ENCODE measurements at regions not wholly inside any gene's neighbourhood (a gene's known extent, or its start where the extent isn't known, plus 50 kb on each side); places are given as distances from the start of the nearest gene placed in this dataset.
A peak's percentile ranks its signal among the peaks of the same experiment; 100 is the strongest.

DNA sequence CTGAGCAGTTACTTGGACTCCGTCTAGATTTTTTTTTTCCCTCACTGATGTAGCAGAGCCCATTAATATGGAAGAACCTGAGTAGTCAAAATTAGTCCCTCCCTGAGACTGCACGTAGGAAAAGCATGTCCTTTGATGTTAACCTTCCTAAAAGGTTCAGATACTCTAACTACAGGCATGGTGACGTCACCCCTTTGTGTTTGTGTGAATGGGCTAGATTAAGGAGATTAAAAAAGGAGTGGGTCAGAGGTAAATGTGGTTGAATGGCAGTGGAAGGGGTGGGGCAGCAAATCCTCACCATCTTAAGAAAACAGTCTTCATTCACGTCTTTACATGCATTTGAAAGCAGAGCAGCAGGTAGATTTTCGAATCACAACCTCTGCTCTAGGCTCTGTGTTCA, 521.1 kb downstream of the TFAP2B start:
- TF ChIP-seq, protein P1, sequence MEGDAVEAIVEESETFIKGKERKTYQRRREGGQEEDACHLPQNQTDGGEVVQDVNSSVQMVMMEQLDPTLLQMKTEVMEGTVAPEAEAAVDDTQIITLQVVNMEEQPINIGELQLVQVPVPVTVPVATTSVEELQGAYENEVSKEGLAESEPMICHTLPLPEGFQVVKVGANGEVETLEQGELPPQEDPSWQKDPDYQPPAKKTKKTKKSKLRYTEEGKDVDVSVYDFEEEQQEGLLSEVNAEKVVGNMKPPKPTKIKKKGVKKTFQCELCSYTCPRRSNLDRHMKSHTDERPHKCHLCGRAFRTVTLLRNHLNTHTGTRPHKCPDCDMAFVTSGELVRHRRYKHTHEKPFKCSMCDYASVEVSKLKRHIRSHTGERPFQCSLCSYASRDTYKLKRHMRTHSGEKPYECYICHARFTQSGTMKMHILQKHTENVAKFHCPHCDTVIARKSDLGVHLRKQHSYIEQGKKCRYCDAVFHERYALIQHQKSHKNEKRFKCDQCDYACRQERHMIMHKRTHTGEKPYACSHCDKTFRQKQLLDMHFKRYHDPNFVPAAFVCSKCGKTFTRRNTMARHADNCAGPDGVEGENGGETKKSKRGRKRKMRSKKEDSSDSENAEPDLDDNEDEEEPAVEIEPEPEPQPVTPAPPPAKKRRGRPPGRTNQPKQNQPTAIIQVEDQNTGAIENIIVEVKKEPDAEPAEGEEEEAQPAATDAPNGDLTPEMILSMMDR (IDR thresholded peaks at IDR 0.05; ENCODE audit: unreplicated experiment in 3 of 3): no peak
- H3K9me3 Mint-ChIP-seq: no peaks in the 10 kb centered on the region
- no peaks in the 10 kb centered on the region for H3K27me3 Mint-ChIP-seq (ENCODE audit: low read depth)

DNA sequence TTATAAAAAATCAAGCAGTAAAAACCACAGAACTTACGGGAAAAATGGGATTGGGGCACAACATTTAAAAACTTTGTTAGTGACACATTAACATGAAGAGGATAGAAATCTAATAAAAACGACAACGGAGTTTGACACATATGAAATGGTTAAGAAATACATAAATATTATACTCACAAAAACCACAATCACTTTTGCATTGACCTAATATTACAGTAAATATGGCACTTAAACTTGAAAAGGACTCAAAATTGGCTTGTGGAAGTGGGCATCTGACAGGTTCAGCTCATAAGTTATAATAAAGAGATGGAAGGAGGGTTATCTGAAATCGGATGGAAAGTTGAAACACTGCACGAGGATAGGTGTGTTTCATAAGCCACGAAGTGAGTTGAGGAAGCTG, 523.7 kb downstream of the TFAP2B start:
- no peaks in the 10 kb centered on the region for H3K36me3 Mint-ChIP-seq (ENCODE audit: low read depth)

More for the DNA sequence above, 521.1 kb downstream of the TFAP2B start:
- Mint-ChIP-seq H3K4me3 (no peak overlapping the region), H3K36me3 (ENCODE audit: low read depth) (no peaks in the 10 kb centered on the region), H3K27ac (no peak overlapping the region), H3K4me1 (no peaks in the 10 kb centered on the region)

DNA sequence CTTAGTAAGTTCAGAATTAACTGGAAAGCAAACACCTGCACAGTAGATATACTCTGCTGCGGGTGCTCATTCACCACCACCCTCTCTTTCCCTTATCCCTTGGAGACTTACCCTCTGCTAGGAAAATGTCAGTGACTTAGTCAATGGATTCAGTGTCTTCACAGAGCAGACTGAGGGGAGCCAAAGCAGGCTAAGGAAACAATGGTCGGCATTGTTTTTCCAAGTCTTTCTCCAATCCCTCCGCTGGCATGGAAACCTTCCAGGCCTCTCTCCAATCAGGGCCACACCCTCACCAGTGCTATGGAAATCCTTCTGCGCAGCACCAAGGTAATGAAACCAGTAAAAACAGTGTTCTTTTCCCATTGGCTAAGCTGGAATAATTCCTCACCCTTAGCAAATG, 531.2 kb downstream of the TFAP2B start:
- TF ChIP-seq, protein P1 (IDR thresholded peaks at IDR 0.05; ENCODE audit: unreplicated experiment in 3 of 3): no peak
- no peak overlapping the region for H3K27ac Mint-ChIP-seq
- H3K27me3 Mint-ChIP-seq (ENCODE audit: low read depth): peaks cover 8% of the 10 kb centered on the region
- no peaks in the 10 kb centered on the region for H3K36me3 Mint-ChIP-seq (ENCODE audit: low read depth)
- H3K4me1 Mint-ChIP-seq: no peaks in the 10 kb centered on the region
- H3K9me3 Mint-ChIP-seq: peaks cover 17% of the 10 kb centered on the region
- no peak overlapping the region for H3K4me3 Mint-ChIP-seq

More for the DNA sequence above, 523.7 kb downstream of the TFAP2B start:
- no peak overlapping the region for H3K4me3 Mint-ChIP-seq
- H3K4me1 Mint-ChIP-seq: no peaks in the 10 kb centered on the region
- peaks cover 3% of the 10 kb centered on the region for H3K27me3 Mint-ChIP-seq (ENCODE audit: low read depth)
- H3K9me3 Mint-ChIP-seq: peaks cover 17% of the 10 kb centered on the region
- TF ChIP-seq, protein P1 (IDR thresholded peaks at IDR 0.05; ENCODE audit: unreplicated experiment in 3 of 3): no peak
- H3K27ac Mint-ChIP-seq: no peak overlapping the region

DNA sequence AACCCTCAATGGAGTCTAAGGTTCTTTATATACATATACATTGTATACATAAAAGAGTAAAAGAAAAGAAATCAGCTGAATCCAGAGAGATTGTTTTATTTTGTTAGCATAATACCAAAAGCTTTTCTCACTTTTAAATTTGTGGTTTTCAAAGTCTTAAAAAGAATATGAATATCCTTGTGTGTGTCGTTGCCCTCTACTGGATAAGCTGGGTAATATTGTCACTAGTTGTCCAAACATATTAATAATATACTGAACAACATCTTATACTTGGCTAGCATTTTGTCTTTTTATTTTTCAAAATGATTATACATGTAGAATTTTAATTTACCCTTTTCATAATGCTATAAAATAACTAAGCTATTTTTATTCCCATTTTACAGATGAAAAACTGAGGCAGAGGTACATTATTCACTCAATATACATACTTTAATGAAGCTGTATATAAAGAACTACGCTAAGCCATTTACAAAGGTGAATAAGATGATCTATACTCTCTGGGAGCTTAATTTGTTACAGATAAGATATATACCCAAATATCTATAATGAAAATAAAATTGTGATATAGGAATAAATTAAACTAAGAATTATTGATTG, 531.7 kb downstream of the TFAP2B start:
- TF ChIP-seq, protein P1 (IDR thresholded peaks at IDR 0.05; ENCODE audit: unreplicated experiment in 3 of 3): peak in 2 of 3 experiments; percentile 14 to 48
- H3K36me3 Mint-ChIP-seq (ENCODE audit: low read depth): no peaks in the 10 kb centered on the region
- H3K27me3 Mint-ChIP-seq (ENCODE audit: low read depth): peaks cover 8% of the 10 kb centered on the region
- no peak overlapping the region for H3K27ac Mint-ChIP-seq
- peaks cover 13% of the 10 kb centered on the region for H3K9me3 Mint-ChIP-seq
- H3K4me1 Mint-ChIP-seq: no peaks in the 10 kb centered on the region
- H3K4me3 Mint-ChIP-seq: no peak overlapping the region

DNA sequence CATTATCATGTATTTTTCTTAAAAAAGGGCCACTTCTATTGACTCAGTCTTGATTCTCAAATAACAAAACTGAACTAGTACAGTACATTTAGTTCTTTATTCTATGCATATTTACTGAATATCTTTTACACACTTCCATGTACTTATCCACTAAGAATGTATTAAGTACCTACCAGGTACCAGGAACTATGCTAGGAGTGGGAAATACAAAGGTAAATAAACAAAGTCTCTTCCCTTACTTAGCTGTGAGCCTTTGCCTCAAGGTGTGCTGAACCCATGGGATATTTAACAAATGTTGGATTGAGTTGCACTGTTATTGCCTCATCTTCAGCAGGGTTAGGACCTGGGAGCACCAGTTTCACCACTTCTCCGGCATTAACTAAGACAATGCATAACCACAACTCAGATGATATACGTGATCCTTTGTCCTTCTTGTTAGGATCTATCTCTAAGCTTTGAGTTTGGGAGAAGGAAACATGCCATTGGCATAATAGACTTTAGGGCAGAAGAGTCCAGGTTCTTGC, 533.9 kb downstream of the TFAP2B start:
- Mint-ChIP-seq H3K4me1 (no peaks in the 10 kb centered on the region), H3K4me3 (no peak overlapping the region), H3K27ac (no peak overlapping the region), H3K36me3 (ENCODE audit: low read depth) (no peaks in the 10 kb centered on the region), H3K9me3 (no peaks in the 10 kb centered on the region), H3K27me3 (ENCODE audit: low read depth) (peaks cover 4% of the 10 kb centered on the region)
- TF ChIP-seq, protein P1 (IDR thresholded peaks at IDR 0.05; ENCODE audit: unreplicated experiment in 3 of 3): no peak

DNA sequence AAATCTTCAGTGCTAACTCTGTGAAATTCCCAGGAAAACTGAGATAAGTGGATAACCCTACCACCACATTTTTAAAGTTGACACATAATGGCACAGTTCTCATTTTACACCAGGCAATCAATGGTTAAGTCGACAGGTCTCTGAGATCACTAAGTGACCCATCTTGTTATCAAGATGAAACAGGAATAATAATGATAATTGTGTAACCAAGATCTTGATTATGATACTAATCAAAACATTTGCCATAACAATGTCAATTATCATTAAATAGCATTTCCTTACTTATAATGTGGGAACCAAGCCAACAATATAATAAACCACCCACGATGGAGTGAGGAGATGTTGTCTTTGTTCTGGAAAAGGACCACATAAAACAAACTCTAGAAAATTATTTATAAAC, 541.6 kb downstream of the TFAP2B start:
- no peaks in the 10 kb centered on the region for H3K27me3 Mint-ChIP-seq (ENCODE audit: low read depth)

More for the DNA sequence above, 541.6 kb downstream of the TFAP2B start:
- Mint-ChIP-seq H3K4me3 (no peak overlapping the region), H3K36me3 (ENCODE audit: low read depth) (no peaks in the 10 kb centered on the region), H3K27ac (no peak overlapping the region), H3K9me3 (no peaks in the 10 kb centered on the region), H3K4me1 (no peaks in the 10 kb centered on the region)
- TF ChIP-seq, protein P1 (IDR thresholded peaks at IDR 0.05; ENCODE audit: unreplicated experiment in 3 of 3): no peak

Measured in nephron (organoid).